ENCODE measurements at regions not wholly inside any gene's neighbourhood (a gene's known extent, or its start where the extent isn't known, plus 50 kb on each side); places are given as distances from the start of the nearest gene placed in this dataset.

DNA sequence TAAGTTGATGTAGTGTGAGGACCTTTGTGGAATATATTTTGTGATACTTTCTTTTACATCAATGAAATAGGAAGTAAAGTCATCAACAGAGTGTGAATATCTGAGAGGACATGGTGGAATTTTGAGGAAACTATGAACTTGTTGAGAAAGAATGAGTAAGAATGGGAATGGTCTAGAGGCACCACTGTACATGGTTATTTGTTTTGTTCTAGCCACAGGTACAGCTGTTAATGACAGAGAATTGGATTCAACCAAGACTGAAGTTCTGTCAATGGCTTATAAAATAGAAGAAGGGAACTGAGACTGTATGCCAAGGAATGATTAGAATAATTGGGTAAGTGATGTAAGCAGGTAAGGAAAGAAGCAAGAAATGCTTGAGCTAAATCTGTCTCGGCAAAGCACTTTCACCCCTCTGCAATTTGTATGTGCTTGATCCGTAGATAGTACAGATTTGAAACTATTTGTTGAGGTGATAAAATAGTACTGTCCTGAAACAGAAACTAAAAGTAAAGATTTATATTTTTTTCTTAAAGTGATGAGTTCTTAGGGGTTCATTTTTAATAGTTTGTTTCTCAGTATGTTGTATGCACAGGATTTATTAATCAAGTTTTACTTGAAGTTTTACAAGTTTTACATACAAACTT lies 468.8 kb upstream of the SMC2 start:
- H3K79me2 ChIP-seq (ENCODE audit: insufficient read depth, low read length) = no peaks in the 10 kb centered on the region
- H3K4me3 Mint-ChIP-seq = no peak overlapping the region

DNA sequence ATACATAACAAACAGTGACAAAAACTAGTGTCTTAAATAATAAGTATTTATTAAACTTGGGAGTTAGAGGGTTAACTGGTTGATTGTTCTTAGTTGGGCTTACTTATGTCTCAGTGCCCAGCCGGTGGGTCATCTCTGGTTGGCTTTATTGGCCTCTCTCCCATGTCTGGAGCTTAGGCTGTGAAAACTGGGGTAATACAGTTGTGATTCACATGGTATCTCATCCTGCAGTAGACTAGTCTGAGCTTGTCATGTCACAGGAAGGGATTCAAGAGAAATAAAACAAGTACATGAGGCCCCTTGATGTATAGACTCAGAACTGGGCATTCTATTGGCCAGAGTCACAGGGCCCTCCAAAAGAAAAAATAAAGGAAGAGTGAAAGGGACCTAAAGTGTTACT lies 466.4 kb upstream of the SMC2 start:
- Mint-ChIP-seq H3K36me3 (no peaks in the 10 kb centered on the region), H3K9me3 (no peaks in the 10 kb centered on the region)
- no CpG with 5 or more reads among the region's 1 CpG for WGBS (ENCODE audit: insufficient coverage)

More for the DNA sequence above, 468.8 kb upstream of the SMC2 start:
- Mint-ChIP-seq H3K27me3 (ENCODE audit: low read depth in 3 of 3) (peaks cover 0 to 3% (median 0%) of the 10 kb centered on the region in 3 donors), H3K27ac (no peak overlapping the region), H3K4me1 (no peaks in the 10 kb centered on the region), H3K36me3 (no peaks in the 10 kb centered on the region), H3K9me3 (peaks cover 0 to 6% (median 2%) of the 10 kb centered on the region in 7 donors)
- H3K36me3 ChIP-seq (replicated peaks in 1 of 2; ENCODE audit: control insufficient read depth in 1 of 2, insufficient read depth in 2 of 2, low read length in 2 of 2) = no peaks in the 10 kb centered on the region
- no CpG with 5 or more reads among the region's 2 CpGs for WGBS (ENCODE audit: insufficient coverage)
- H3K27ac ChIP-seq (ENCODE audit: low read depth in 1 of 2, low read length in 2 of 2) = no peak overlapping the region
- no peak overlapping the region for H3K4me3 ChIP-seq (replicated peaks in 1 of 3; ENCODE audit: low read depth in 2 of 3, low read length in 3 of 3)
- H3K4me1 ChIP-seq (ENCODE audit: control insufficient read depth in 1 of 2, insufficient read depth in 2 of 2, low read length in 2 of 2) = no peaks in the 10 kb centered on the region
- no peak overlapping the region for H3K4me2 ChIP-seq (replicated peaks; ENCODE audit: extremely low read depth, low read length, poor library complexity, severe bottlenecking)
- no peak overlapping the region for H3K9ac ChIP-seq (ENCODE audit: insufficient read depth, low read length, poor library complexity, severe bottlenecking)
- no peak overlapping the region for H2AFZ ChIP-seq (ENCODE audit: insufficient read depth, low read depth, low read length, poor library complexity, severe bottlenecking)
- H3K9me3 ChIP-seq (replicated peaks in 1 of 2; ENCODE audit: control insufficient read depth in 1 of 2, insufficient read depth in 1 of 2, low read length in 2 of 2) = peaks cover 0 to 3% of the 10 kb centered on the region in 2 donors
- no peaks in the 10 kb centered on the region for H4K20me1 ChIP-seq (ENCODE audit: insufficient read depth, low read length)
- no peak for DNase-seq
- intact Hi-C loops (cut with micrococcal nuclease) = no loop called here
- TF ChIP-seq, protein P1, sequence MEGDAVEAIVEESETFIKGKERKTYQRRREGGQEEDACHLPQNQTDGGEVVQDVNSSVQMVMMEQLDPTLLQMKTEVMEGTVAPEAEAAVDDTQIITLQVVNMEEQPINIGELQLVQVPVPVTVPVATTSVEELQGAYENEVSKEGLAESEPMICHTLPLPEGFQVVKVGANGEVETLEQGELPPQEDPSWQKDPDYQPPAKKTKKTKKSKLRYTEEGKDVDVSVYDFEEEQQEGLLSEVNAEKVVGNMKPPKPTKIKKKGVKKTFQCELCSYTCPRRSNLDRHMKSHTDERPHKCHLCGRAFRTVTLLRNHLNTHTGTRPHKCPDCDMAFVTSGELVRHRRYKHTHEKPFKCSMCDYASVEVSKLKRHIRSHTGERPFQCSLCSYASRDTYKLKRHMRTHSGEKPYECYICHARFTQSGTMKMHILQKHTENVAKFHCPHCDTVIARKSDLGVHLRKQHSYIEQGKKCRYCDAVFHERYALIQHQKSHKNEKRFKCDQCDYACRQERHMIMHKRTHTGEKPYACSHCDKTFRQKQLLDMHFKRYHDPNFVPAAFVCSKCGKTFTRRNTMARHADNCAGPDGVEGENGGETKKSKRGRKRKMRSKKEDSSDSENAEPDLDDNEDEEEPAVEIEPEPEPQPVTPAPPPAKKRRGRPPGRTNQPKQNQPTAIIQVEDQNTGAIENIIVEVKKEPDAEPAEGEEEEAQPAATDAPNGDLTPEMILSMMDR (IDR thresholded peaks at IDR 0.05) = no peak
- no peaks in the 10 kb centered on the region for H3K27me3 ChIP-seq (ENCODE audit: control insufficient read depth in 2 of 2, insufficient read depth in 2 of 2, low read length in 2 of 2)

More for the DNA sequence above, 466.4 kb upstream of the SMC2 start:
- no peaks in the 10 kb centered on the region for H3K4me1 Mint-ChIP-seq
- H2AFZ ChIP-seq (ENCODE audit: insufficient read depth, low read depth, low read length, poor library complexity, severe bottlenecking) = no peak overlapping the region
- H3K4me1 ChIP-seq (ENCODE audit: control insufficient read depth in 1 of 2, insufficient read depth in 2 of 2, low read length in 2 of 2) = no peaks in the 10 kb centered on the region
- H3K9ac ChIP-seq (ENCODE audit: insufficient read depth, low read length, poor library complexity, severe bottlenecking) = no peak overlapping the region
- H3K27ac Mint-ChIP-seq = no peak overlapping the region
- H3K79me2 ChIP-seq (ENCODE audit: insufficient read depth, low read length) = no peaks in the 10 kb centered on the region
- TF ChIP-seq, protein P1 (IDR thresholded peaks at IDR 0.05) = no peak
- no peak overlapping the region for H3K4me3 Mint-ChIP-seq
- H4K20me1 ChIP-seq (ENCODE audit: insufficient read depth, low read length) = no peaks in the 10 kb centered on the region
- no peak overlapping the region for H3K4me2 ChIP-seq (replicated peaks; ENCODE audit: extremely low read depth, low read length, poor library complexity, severe bottlenecking)
- intact Hi-C loops (cut with micrococcal nuclease) = no loop called here
- H3K9me3 ChIP-seq (replicated peaks in 1 of 2; ENCODE audit: control insufficient read depth in 1 of 2, insufficient read depth in 1 of 2, low read length in 2 of 2) = peaks cover 0 to 3% of the 10 kb centered on the region in 2 donors
- no peak overlapping the region for H3K4me3 ChIP-seq (replicated peaks in 1 of 3; ENCODE audit: low read depth in 2 of 3, low read length in 3 of 3)
- no peaks in the 10 kb centered on the region for H3K27me3 ChIP-seq (ENCODE audit: control insufficient read depth in 2 of 2, insufficient read depth in 2 of 2, low read length in 2 of 2)
- DNase-seq = no peak
- peaks cover 0 to 3% (median 0%) of the 10 kb centered on the region in 3 donors for H3K27me3 Mint-ChIP-seq (ENCODE audit: low read depth in 3 of 3)
- no peak overlapping the region for H3K27ac ChIP-seq (ENCODE audit: low read depth in 1 of 2, low read length in 2 of 2)
- no peaks in the 10 kb centered on the region for H3K36me3 ChIP-seq (replicated peaks in 1 of 2; ENCODE audit: control insufficient read depth in 1 of 2, insufficient read depth in 2 of 2, low read length in 2 of 2)
